Activated naive CD4-positive, alpha-beta T cell treated with Interleukin-2 at 50 U/mL for 16 hours (primary cell): ENCODE measurements at regions not wholly inside any gene's neighbourhood (a gene's known extent, or its start where the extent isn't known, plus 50 kb on each side); places are given as distances from the start of the nearest gene placed in this dataset.

Experiments
- DNase-seq: peaks from one replicate; pipeline ENCODE4 v3.0.0-alpha.2; 2020

DNA sequence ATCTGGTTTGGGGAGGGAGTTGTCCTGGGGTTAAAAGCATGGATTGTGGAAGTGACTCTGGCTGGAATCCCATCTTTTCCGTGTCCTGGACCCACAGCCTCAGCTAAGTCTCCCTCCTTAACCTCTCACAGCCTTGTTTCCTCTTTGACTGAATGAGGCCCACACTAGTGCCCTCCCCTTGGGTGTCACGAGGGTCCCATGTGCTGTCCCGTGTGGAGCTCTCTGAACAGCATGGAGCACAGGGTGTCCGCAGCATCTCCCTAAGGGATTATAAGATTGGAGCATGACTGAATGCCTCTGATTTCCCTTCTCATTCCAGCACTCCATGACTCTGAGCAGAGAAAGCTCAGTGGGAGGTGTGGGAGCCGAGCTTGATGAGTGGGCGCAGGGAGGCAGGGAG lies 182.5 kb downstream of the TEX29 start:
- DNase-seq = no peak

DNA sequence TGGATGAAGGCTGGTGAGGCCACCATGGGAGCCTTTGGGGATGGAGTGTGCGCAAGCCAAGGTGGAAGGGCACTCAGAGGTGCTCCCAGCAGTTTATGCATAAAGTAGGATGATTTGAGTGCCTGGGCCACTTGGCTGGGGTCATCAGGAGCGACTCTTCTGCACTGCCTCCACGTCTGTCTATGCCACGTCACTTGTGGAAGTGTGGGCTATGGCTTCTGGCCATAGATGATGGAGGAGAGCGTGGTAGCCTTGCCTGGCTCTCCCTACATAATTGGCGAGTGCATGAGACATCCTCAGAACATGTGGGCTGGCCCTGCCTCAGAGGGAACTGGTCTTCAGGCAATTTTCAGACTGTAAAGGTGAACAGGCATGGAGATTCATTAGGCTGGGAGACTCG lies 182.9 kb downstream of the TEX29 start:
- no peak for DNase-seq

DNA sequence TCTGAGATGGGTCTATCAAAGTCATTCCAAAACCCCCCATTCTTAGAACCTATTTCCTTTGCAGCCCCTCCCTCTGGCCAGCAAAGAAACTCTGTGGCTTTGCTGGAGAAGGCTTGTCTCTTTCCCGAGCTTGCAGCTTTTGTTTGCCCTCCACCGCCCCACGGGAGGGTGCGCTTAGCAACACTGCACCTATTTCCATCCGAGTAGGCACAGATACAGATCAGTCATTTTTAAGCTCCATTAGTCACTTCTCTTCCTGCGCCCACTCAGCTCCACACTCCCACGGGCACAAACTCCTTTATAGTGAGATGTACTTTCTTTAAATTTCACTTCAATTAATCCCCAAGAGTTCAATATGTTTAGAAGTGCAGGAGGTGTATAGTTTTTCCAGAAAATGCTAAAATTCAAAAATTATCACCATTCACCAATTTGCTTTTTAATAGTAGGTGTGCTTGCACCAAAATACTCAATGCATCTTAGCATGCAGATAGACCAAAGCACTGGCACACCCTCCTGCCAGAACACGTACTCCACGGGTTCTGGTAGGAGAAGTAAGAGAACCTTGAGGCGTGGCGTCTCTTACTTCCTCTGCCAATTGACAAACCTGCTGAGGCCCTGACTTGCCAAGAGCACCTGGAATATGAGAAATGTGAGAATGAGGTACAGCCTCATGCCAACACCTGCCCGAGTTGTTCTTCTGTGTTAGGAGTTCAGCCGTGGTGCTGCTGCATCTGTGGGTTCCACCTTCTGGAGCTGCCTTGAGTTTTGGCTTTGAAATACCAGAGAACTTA lies 183.7 kb downstream of the TEX29 start:
- DNase-seq = no peak

DNA sequence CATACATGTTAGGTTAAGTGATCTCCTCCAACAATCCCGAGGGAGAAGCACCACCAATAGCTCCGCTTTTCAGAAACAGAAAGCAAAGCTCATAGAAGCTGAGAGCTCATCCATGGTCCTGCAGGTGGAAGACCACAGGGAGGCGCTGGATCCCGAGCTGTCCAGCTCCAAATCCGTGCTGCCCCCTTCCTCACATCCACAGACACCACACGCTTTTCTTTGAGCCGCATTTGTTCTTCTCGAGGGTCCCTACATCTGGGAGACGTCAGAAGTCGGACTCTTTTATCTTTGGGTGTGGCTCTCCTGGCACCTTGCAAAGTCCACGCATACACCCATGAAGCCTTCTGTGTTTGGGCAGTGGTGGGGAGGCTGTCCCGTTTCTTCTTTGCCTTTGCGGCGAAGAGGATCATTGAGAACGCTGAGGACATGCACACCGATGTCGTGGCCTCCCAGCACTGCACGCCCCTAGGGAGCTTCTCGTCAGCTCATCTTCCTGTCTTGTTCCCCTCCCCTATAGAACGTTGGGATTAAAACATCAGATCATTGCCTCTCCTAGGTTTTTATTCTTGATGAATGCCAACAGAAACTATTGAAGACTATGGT lies 184.8 kb downstream of the TEX29 start:
- no peak for DNase-seq

DNA sequence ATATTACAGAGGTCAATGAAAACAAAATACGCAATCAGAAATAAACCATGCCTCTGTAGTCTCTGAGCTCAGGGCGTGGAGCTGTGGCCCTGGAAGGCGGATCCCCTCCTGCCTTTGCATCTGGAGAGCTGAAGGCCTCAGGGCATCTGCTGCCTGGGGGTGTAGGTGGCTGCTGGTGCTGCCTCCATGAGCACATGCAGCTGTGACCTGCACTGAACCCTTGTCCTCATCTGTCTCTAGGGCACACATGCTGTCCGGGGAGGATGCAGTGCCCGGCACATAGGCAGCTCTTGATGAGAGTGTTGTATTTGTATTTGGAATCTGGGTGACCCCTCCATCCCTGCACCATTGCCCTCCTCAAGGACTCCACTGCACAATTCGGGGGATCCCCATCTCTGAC lies 185.7 kb downstream of the TEX29 start:
- DNase-seq = no peak

DNA sequence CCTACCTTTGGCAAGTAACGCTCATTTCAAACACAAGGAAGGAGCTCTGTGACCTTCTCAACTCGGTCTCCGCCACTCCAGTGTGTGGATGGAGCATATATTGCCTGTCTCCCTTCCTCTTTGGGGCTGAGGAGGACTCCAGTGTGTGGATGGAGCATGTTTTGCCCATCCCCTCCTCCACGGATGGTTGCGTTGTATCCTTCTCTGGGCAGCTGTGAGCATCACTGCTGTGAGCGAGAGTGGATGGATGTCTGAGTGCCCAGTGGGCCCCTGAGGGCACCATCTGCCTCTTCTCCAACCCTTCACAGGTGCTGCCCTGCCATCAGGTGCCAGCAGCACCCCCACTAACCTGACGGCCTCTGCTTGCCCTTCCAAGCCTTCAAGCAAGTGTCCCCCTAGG lies 186.2 kb downstream of the TEX29 start:
- no peak for DNase-seq

DNA sequence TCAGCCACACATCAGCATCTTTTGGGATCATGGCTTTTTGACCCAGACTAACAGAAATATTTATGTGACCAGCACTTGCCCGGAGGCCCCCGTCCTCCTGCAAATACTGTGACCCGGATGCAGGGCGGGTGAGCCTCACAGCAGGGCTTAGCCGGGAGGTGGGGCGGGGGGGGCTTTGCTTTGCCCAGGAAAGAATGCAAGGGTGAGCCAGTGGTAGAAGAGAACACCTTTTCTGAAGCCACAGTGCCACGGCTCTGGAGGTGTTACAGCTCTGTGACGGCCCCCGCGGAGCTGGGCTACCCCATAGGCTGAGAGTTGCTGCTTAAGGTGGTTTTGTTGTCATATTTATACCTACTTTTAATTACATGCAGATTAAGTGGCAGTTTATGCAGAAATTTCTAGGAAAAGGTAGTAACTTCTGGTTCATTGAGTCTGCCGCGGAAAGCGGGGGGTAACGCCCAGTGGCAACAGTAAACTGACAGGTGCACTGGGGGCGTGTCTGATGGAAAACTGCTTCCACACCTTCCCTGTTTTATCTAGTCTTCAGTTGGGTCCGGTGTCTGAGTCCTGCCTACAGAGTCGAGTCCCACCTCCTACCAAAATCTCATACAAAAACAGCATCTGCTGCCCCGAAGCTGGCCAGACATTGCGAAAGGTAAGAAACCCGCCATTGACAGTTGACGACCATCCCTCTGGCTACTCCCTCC lies 187.9 kb downstream of the TEX29 start:
- DNase-seq = no peak

DNA sequence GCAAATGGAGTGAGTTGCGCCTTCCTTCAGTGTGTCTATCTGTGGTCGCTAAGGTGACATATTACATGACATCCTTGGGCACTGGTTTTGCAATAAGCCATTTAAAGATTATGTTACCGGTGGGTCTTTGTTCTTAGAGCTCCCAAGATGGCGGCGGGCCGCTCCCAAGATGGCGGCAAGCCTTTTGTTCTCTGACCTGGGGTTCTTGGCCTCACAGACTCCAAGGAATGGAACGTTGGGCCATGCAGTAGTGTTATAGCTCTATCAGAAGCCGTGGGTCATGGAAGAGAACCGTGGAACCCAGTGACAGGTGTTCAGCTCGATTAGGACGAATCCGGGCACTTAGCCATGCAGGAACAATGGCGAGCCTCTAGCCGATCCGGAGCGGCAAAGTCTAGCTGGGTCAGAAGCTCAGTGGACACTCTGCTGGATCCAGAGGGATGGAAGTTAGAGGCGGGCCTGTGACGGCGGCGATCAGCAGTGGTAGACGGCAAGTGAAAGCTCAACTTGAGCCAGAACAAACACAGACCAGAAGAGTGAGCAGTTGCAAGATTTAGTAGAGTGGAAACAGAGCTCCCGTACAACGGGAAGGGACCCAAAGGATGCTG lies 188.6 kb downstream of the TEX29 start:
- no peak for DNase-seq

DNA sequence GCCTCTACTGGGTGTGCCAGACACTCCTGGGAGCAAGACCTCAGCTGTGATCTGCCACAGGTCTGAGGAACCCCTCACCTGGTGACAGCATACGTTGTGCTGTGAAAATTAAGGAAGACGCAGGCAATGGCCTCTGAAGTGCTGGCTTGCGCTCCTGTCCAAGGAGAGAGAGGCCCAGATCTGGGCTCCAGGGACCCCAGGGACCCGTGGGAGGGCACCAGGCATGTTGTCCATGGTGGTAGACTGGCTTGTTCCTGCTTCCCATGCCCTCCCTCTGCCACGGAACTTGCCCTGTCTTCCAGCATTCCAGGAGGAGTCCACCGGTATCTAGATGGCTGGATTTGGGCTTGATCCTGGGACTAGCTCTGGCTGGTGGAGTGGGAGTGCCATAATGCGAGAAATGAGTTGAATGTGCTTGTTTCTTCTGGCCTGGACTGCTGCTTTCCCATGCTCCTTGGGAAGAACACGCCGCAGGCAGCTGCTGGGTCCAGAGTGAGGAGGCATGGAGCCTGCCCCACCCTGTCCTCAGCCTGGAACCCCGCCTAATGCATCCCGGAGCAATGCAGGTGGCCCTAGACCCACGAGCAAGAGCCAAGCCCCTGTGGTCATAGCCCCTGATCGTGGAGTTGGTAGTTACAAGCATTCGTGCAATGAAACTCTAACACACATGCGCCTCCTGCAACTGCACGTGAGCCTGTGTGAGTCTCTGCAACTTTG lies 190.2 kb downstream of the TEX29 start:
- DNase-seq = no peak

DNA sequence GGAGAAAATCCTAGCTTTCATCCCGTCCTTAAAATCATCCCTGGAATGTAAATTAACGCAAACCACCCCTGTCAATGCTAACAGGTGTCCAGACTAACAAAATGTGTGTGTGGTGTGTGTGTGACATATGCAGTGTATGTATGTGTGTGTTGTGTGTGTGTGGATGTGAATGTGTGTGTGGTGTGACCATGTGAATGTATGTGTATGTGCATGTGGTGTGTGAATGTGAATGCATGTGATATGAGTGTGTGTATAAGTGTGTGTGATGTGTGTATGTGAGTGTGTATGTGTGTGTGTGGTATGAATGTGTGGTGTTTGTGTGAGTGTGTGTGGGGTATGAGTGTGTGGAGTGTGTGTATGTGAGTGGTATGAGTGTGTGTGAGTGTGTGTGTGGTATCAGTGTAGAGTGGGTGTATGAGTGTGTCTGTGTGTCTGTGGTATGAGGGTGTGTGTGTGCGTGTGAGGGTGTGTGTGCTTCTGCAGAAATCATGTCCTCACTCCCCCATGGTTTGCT lies 190.8 kb downstream of the TEX29 start:
- DNase-seq = no peak

DNA sequence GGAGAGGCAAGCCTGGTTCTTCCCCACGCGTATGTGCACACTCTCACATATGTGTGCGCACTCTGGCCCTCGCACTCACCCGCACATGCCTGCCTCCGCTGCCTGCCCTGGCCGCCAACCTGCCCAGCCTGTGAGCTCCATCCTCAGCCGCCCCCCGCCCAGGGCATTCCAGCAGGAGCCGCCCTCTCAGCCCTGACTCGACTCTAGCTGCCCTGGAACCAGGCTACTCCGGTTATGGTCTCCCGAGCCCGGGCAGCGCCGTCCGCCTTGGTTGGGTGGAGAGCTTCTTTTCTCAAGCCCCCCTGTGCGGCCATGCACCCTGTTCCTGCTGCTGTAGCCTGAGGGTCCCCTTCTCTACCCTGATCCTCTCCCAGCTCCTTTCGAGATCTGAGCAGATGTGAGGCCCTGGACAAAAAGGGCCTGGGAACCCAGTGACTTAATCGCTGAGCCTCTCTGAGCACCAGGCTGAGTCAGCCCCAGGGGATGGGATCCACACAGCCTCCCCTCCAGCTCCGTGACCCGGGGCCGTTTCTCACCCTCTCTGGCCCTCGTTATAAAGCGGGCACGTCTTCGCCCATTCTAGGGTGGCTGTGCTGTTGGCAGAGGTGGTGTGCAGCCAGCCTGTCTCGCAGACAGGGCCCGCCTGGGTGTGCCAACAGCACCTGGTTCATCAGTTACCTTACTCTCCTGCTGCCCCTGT lies 191.5 kb downstream of the TEX29 start:
- no peak for DNase-seq

DNA sequence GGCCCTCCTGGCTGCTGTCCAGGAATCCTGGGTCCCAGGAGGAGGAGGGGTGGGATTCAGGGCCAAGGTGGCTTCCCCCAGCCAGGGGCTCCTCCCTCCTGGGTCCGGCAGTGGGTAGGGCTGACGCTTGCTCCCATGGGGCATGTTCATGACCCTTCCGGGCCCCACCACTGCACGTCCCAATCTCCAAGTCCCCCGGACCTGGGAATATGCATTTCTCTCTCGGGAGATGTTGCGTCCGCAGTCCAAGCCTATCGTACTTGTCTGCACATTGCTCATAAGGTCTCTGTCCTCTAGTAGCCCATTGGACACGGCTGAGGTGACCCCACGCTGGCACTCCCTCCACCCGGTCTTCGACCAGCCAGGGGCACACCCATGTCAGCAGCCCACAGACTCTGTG lies 192.3 kb downstream of the TEX29 start:
- DNase-seq = no peak

DNA sequence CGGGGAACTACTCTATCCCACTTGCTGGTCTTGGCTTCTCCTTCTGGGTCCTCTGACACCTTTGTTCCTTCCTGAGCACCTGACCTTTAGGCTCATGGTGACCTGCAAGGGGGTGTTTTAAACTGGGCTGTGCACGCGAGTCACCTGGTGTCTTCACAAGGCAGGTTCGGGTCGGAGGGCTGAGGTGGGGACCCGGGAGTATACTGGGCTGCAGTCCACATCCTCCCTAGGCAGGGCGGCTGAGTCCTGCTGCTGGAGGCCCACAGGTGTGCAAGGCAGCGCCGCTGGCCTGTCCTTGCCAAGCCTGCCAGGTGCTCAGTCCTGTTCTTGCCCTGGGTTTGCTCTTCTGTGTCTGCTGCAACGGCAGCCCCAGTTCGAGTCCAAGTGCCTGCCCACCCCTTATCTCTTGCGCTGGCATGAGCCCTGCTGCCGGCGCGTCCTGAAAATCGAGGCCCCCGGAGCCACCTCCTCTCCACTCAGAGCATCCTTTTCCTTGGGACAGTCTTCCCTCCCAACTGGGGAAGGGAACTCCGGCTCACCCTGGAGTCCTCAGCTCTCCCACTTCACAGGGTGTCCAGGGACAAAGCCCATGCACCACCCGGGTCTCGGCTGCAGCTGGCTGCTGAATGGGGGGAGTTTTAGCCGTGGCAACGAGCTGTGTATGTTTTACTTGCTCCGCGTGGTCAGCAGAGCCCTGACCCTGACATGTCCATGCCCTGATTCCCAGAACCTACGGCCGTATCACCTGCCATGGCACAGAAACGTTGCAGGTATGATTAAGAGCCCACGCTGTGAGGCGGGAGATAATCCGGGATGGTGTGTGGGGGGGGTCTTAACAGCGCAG lies 193.5 kb downstream of the TEX29 start:
- DNase-seq = no peak

DNA sequence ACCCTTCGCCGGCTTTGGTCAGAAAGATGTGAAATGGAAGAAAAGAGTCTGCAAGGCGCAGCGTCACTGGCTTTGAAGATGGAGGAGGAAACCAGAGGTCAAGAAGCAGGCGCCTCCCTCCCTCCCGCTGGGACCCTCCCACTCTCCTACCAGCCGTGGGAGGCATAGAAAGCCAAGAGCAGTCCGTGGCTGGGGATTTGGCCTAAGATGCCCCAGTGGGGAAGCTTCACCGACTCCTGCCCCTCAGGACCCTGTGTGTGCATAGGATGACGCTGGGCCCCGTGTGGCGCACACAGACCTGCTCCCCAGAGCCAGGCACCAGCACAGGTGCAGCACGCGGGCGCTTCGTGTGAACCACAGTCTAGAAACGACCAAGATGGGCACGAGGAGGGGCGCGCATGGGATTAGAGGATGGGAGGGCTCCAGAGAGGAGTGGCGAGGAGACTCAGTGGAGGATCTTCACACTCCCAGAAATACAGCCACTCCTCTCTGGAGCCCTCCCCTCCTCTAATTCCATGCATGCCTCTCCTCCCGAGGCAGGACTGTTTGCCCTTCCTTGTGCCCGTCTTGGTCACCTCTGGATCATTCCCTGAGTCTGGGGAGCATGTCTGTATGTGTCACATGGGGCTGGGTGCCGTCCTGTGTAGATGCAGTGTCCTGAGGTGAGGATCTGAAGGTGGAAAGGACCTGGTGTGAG lies 194.3 kb downstream of the TEX29 start:
- no peak for DNase-seq

DNA sequence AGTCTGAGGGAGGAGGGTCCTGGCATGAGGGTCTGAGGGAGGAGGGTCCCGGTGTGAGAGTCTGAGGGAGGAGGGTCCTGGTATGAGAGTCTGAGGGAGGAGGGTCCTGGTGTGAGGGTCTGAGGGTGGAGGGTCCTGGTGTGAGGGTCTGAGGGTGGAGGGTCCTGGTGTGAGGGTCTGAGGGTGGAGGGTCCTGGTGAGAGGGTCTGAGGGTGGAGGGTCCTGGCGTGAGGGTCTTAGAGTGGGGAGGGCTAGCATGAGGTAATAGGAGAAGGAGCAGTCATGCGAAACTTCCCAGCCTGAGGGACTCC lies 194.8 kb downstream of the TEX29 start:
- no peak for DNase-seq

DNA sequence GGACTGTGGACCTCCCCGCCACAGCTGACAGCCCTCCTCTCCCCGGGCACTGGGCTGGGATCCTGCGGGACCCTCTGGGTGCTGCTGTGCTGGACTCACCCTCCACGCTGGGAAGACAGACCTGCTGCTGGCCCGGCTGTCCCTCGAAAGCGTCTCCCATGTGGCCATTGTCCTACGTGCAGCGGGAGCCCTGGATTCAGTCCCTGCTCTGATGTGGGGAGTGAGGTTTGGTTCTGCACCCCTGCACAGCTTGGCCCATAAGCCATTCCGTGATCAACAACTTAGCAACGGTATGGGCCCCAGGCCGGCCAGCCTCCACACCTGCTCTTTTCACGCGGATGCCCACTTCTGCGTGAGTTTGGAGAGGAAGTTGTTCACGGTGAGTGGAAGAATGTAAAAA lies 195.2 kb downstream of the TEX29 start:
- DNase-seq = no peak

DNA sequence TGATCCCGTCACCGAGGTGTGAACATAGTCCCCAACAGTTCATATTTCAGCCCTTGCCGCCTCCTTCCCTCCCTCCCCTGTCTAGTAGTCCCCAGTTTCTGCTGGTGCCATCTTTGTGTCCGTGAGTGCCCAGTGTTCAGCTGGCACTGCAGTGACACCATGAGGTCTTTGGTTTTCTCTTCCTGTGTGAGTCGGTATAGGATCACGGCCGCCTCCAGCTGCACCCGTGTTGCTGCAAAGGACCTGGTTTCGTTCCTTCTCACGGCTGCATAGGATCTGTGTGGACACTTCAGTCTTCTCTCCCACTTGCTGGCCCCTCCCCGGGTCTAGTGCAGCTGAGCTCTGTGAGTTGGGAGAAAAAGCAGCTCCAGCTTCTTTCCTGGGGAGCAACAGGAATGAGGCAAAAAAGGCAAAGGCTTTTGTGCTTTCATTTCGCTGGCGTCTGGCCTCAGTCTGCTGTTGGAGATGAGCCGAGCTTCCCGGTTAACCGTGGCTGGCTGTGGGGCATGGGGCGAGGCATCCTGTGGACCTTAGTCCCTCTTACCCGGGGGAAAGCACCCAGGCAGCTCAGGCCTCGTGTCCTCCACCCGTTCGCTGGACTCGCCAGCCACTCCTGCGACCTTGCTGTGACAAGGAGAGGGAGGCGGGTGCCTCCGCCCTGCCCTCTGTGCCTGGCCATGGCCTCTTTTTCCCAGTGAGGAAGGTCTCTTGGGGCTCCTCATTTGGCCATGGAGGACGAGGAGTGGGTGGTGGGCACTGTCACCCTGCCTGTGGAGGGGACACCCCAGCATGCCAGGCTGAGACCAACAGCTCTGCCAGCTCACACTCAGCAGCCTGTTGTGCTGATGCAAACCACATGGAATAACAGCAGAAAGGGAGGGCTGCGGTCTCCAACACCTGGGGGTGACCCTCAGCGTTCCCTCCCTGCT lies 196.5 kb downstream of the TEX29 start:
- no peak for DNase-seq

DNA sequence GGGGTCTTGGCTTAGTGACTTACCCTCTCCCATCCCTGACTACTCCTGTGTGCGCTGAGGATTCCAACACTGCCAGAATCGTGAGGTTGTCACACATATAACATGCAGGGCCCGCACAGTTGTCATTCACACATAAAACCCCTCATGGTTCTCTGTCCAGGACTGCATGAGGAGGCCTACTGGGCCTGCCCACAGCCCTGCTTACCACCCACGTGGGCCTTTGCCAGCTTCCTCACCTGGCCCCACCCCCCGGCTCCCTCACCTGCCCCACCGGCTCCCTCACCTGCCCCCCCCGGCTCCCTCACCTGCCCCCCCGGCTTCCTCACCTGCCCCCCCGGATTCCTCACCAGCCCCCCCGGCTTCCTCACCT lies 197.2 kb downstream of the TEX29 start:
- no peak for DNase-seq

DNA sequence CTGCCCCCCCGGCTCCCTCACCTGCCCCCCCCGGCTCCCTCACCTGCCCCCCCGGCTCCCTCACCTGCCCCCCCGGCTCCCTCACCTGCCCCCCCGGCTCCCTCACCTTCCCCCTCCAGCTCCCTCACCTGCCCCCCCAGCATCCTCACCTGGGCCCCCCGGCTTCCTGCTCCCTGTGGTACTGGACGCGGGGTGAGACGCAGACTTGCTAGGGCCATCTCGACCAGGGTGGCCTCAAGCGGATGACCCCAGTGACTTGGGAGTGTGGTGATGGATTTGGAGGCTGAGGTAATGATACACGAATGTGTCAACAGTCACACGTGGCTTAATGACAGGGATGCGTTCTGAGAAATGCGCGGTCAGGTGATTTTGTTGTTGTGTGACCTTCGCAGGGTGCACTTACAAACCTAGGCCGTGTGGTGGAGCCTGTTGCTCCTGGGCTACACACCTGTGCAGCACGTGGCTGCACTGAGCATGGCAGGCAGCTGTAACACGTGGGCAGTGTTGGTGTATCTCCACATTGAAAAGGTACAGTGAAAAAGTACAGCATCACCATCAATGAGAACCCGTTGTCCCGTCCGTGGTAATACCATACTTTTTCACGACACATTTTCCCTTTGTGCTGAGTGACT lies 197.8 kb downstream of the TEX29 start:
- no peak for DNase-seq
